ENCODE measurements at regions not wholly inside any gene's neighbourhood (a gene's known extent, or its start where the extent isn't known, plus 50 kb on each side); places are given as distances from the start of the nearest gene placed in this dataset.

- no peak overlapping the region for H3K23ac ChIP-seq (ENCODE audit: low read length in 2 of 2)
- no peak overlapping the region for H4K8ac ChIP-seq (ENCODE audit: low read length)
- no peak overlapping the region for H2BK120ac ChIP-seq (ENCODE audit: low read depth, low read length)
- no peak for DNase-seq
- H3K4ac ChIP-seq (ENCODE audit: low read depth in 1 of 2, low read length in 2 of 2): peak overlapping the region in 1 of 2 experiments; percentile 5
- H2AFZ ChIP-seq (ENCODE audit: low read depth, low read length): no peak overlapping the region
- H3K79me1 ChIP-seq (replicated peaks; ENCODE audit: low read length, poor library complexity, severe bottlenecking): no peaks in the 10 kb centered on the region
- H3K4me2 ChIP-seq (ENCODE audit: low read length, poor library complexity, severe bottlenecking): no peak overlapping the region
- no peak overlapping the region for H3K18ac ChIP-seq (ENCODE audit: low read depth in 1 of 2, low read length in 2 of 2)
- H3K36me3 ChIP-seq (ENCODE audit: control insufficient read depth in 1 of 2, insufficient read depth in 2 of 2, low read depth in 1 of 2, low read length in 2 of 2): no peaks in the 10 kb centered on the region
- no peak overlapping the region for H3K27ac ChIP-seq (ENCODE audit: low read length, poor library complexity, severe bottlenecking)
- WGBS: 86% methylated on average over 5 of the region's 5 CpGs
- H3K9ac ChIP-seq (ENCODE audit: low read length): no peak overlapping the region
- no peak overlapping the region for H2BK5ac ChIP-seq (ENCODE audit: low read depth, low read length, poor library complexity, severe bottlenecking)
- no peak overlapping the region for H3K14ac ChIP-seq (ENCODE audit: low read length in 2 of 2)
- H2BK15ac ChIP-seq (ENCODE audit: low read depth, poor library complexity, severe bottlenecking): no peak overlapping the region
- H4K91ac ChIP-seq (ENCODE audit: low read length): no peak overlapping the region
- H3K4me1 ChIP-seq (ENCODE audit: control insufficient read depth, insufficient read depth, low read depth, low read length): peaks cover 3% of the 10 kb centered on the region
- no peaks in the 10 kb centered on the region for H3K9me3 ChIP-seq (ENCODE audit: control insufficient read depth, low read length)
- no peaks in the 10 kb centered on the region for H3K27me3 ChIP-seq (ENCODE audit: control insufficient read depth in 1 of 2, insufficient read depth in 1 of 2, low read length in 2 of 2)
- H3K4me3 ChIP-seq (ENCODE audit: insufficient read depth in 1 of 2, low read depth in 1 of 2, low read length in 2 of 2): no peak overlapping the region
- no peak overlapping the region for H2BK12ac ChIP-seq (ENCODE audit: low read length in 2 of 2)
- peak overlapping the region; percentile 68 for H2AK5ac ChIP-seq (ENCODE audit: low read length, severe bottlenecking)
These were observed 234.9 kb upstream of the STARD13 start for GRCh38 chr13:33520468-33520839.

GRCh38 chr13:33524086-33524485 is 238.5 kb upstream of the STARD13 start:
- H3K4ac ChIP-seq (ENCODE audit: low read depth in 1 of 2, low read length in 2 of 2): no peak overlapping the region
- H3K36me3 ChIP-seq (ENCODE audit: control insufficient read depth in 1 of 2, insufficient read depth in 2 of 2, low read depth in 1 of 2, low read length in 2 of 2): no peaks in the 10 kb centered on the region
- no peak overlapping the region for H2BK15ac ChIP-seq (ENCODE audit: low read depth, poor library complexity, severe bottlenecking)
- H3K4me3 ChIP-seq (ENCODE audit: insufficient read depth in 1 of 2, low read depth in 1 of 2, low read length in 2 of 2): no peak overlapping the region
- no peaks in the 10 kb centered on the region for H3K9me3 ChIP-seq (ENCODE audit: control insufficient read depth, low read length)
- peaks cover 3% of the 10 kb centered on the region for H3K4me1 ChIP-seq (ENCODE audit: control insufficient read depth, insufficient read depth, low read depth, low read length)
- no peak overlapping the region for H4K91ac ChIP-seq (ENCODE audit: low read length)
- no peak overlapping the region for H3K14ac ChIP-seq (ENCODE audit: low read length in 2 of 2)
- H2AFZ ChIP-seq (ENCODE audit: low read depth, low read length): no peak overlapping the region
- no peak overlapping the region for H3K4me2 ChIP-seq (ENCODE audit: low read length, poor library complexity, severe bottlenecking)
- H2BK12ac ChIP-seq (ENCODE audit: low read length in 2 of 2): no peak overlapping the region
- no peak overlapping the region for H2BK5ac ChIP-seq (ENCODE audit: low read depth, low read length, poor library complexity, severe bottlenecking)
- no peaks in the 10 kb centered on the region for H3K27me3 ChIP-seq (ENCODE audit: control insufficient read depth in 1 of 2, insufficient read depth in 1 of 2, low read length in 2 of 2)
- peak overlapping the region; percentile 75 for H3K9ac ChIP-seq (ENCODE audit: low read length)
- no peak overlapping the region for H3K27ac ChIP-seq (ENCODE audit: low read length, poor library complexity, severe bottlenecking)
- no peak overlapping the region for H3K18ac ChIP-seq (ENCODE audit: low read depth in 1 of 2, low read length in 2 of 2)
- no peak overlapping the region for H3K23ac ChIP-seq (ENCODE audit: low read length in 2 of 2)
- H2AK5ac ChIP-seq (ENCODE audit: low read length, severe bottlenecking): no peak overlapping the region
- DNase-seq: peak; percentile 41
- no peak overlapping the region for H4K8ac ChIP-seq (ENCODE audit: low read length)
- H2BK120ac ChIP-seq (ENCODE audit: low read depth, low read length): no peak overlapping the region
- WGBS: 64% methylated on average over 1 of the region's 1 CpG
- no peaks in the 10 kb centered on the region for H3K79me1 ChIP-seq (replicated peaks; ENCODE audit: low read length, poor library complexity, severe bottlenecking)

GRCh38 chr13:33525763-33526162 is 240.2 kb upstream of the STARD13 start:
- Histone ChIP-seq H3K18ac (ENCODE audit: low read depth in 1 of 2, low read length in 2 of 2) (no peak overlapping the region), H3K79me1 (replicated peaks; ENCODE audit: low read length, poor library complexity, severe bottlenecking) (no peaks in the 10 kb centered on the region), H3K27me3 (ENCODE audit: control insufficient read depth in 1 of 2, insufficient read depth in 1 of 2, low read length in 2 of 2) (no peaks in the 10 kb centered on the region), H3K9ac (ENCODE audit: low read length) (peak overlapping the region; percentile 6), H2AK5ac (ENCODE audit: low read length, severe bottlenecking) (no peak overlapping the region), H3K23ac (ENCODE audit: low read length in 2 of 2) (no peak overlapping the region), H2BK15ac (ENCODE audit: low read depth, poor library complexity, severe bottlenecking) (no peak overlapping the region), H3K4me2 (ENCODE audit: low read length, poor library complexity, severe bottlenecking) (no peak overlapping the region), H3K9me3 (ENCODE audit: control insufficient read depth, low read length) (no peaks in the 10 kb centered on the region), H3K27ac (ENCODE audit: low read length, poor library complexity, severe bottlenecking) (no peak overlapping the region), H2BK120ac (ENCODE audit: low read depth, low read length) (no peak overlapping the region), H2BK12ac (ENCODE audit: low read length in 2 of 2) (no peak overlapping the region), H3K4me1 (ENCODE audit: control insufficient read depth, insufficient read depth, low read depth, low read length) (no peaks in the 10 kb centered on the region), H3K4me3 (ENCODE audit: insufficient read depth in 1 of 2, low read depth in 1 of 2, low read length in 2 of 2) (no peak overlapping the region), H4K8ac (ENCODE audit: low read length) (no peak overlapping the region), H2BK5ac (ENCODE audit: low read depth, low read length, poor library complexity, severe bottlenecking) (no peak overlapping the region), H3K36me3 (ENCODE audit: control insufficient read depth in 1 of 2, insufficient read depth in 2 of 2, low read depth in 1 of 2, low read length in 2 of 2) (no peaks in the 10 kb centered on the region), H2AFZ (ENCODE audit: low read depth, low read length) (no peak overlapping the region), H3K14ac (ENCODE audit: low read length in 2 of 2) (no peak overlapping the region), H4K91ac (ENCODE audit: low read length) (no peak overlapping the region), H3K4ac (ENCODE audit: low read depth in 1 of 2, low read length in 2 of 2) (no peak overlapping the region)
- WGBS: 96% methylated on average over 4 of the region's 4 CpGs
- no peak for DNase-seq

DNA sequence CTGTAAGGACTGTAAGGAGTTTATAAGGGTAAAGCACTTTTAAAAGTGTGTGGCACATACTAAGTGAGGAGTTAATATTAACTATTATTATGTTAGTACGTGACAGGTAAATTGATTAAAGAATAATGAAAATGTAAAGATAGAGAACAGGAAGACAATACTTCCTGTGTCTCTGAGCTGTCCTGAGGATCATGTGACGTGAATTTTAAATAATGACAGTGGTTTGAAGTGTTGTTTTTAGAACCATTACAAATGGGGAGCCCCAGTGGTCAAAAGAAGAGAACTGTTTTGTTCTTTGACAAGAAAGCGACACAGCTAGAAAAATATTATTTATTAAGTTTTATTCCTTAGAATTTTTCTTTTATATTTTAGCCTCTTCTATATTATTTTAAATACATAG is 241.2 kb upstream of the STARD13 start:
- no peaks in the 10 kb centered on the region for H3K9me3 ChIP-seq (ENCODE audit: control insufficient read depth, low read length)
- no peak for DNase-seq
- H2BK120ac ChIP-seq (ENCODE audit: low read depth, low read length): no peak overlapping the region
- no peaks in the 10 kb centered on the region for H3K27me3 ChIP-seq (ENCODE audit: control insufficient read depth in 1 of 2, insufficient read depth in 1 of 2, low read length in 2 of 2)
- H3K4ac ChIP-seq (ENCODE audit: low read depth in 1 of 2, low read length in 2 of 2): no peak overlapping the region
- no peak overlapping the region for H2BK12ac ChIP-seq (ENCODE audit: low read length in 2 of 2)
- no peak overlapping the region for H4K91ac ChIP-seq (ENCODE audit: low read length)
- H3K18ac ChIP-seq (ENCODE audit: low read depth in 1 of 2, low read length in 2 of 2): no peak overlapping the region
- no peak overlapping the region for H4K8ac ChIP-seq (ENCODE audit: low read length)
- H2BK15ac ChIP-seq (ENCODE audit: low read depth, poor library complexity, severe bottlenecking): no peak overlapping the region
- no peak overlapping the region for H3K9ac ChIP-seq (ENCODE audit: low read length)
- no peak overlapping the region for H3K23ac ChIP-seq (ENCODE audit: low read length in 2 of 2)
- H3K36me3 ChIP-seq (ENCODE audit: control insufficient read depth in 1 of 2, insufficient read depth in 2 of 2, low read depth in 1 of 2, low read length in 2 of 2): no peaks in the 10 kb centered on the region
- WGBS: 97% methylated on average over 2 of the region's 3 CpGs
- H3K14ac ChIP-seq (ENCODE audit: low read length in 2 of 2): no peak overlapping the region
- no peak overlapping the region for H2AFZ ChIP-seq (ENCODE audit: low read depth, low read length)
- no peaks in the 10 kb centered on the region for H3K4me1 ChIP-seq (ENCODE audit: control insufficient read depth, insufficient read depth, low read depth, low read length)
- no peak overlapping the region for H2BK5ac ChIP-seq (ENCODE audit: low read depth, low read length, poor library complexity, severe bottlenecking)
- H2AK5ac ChIP-seq (ENCODE audit: low read length, severe bottlenecking): no peak overlapping the region
- H3K27ac ChIP-seq (ENCODE audit: low read length, poor library complexity, severe bottlenecking): no peak overlapping the region
- no peak overlapping the region for H3K4me2 ChIP-seq (ENCODE audit: low read length, poor library complexity, severe bottlenecking)
- H3K79me1 ChIP-seq (replicated peaks; ENCODE audit: low read length, poor library complexity, severe bottlenecking): no peaks in the 10 kb centered on the region
- H3K4me3 ChIP-seq (ENCODE audit: insufficient read depth in 1 of 2, low read depth in 1 of 2, low read length in 2 of 2): no peak overlapping the region
